H9 (cell line): ENCODE measurements at regions not wholly inside any gene's neighbourhood (a gene's known extent, or its start where the extent isn't known, plus 50 kb on each side); places are given as distances from the start of the nearest gene placed in this dataset.

Source experiments
- DNase-seq: peaks from one replicate; pipeline ENCODE4 v3.0.0-alpha.2; 2017
- H2AFZ ChIP-seq: one replicate; pipeline ENCODE4 v1.6.1; 2013; ENCODE audit warnings: mild to moderate bottlenecking, low read length, control low read depth, moderate library complexity
- H2AK5ac ChIP-seq: 2 replicates; pipeline ENCODE4 v1.6.1; 2013; ENCODE audit warnings: low read length, control low read depth, mixed read lengths; ENCODE audit not compliant: insufficient read length
- H2BK120ac ChIP-seq: one replicate; pipeline ENCODE4 v1.6.1; 2013; ENCODE audit warnings: low read depth, mild to moderate bottlenecking, low read length, control low read depth, inconsistent platforms; ENCODE audit not compliant: poor library complexity, severe bottlenecking
- H2BK12ac ChIP-seq: 2 replicates; pipeline ENCODE4 v1.6.1; 2013; ENCODE audit warnings: low read length, control low read depth, mixed read lengths, low read depth; ENCODE audit not compliant: insufficient read length
- H2BK15ac ChIP-seq: 2 replicates; pipeline ENCODE4 v1.6.1; 2013; ENCODE audit warnings: low read depth, low read length, control low read depth
- H2BK20ac ChIP-seq: one replicate; pipeline ENCODE4 v1.6.1; 2013; ENCODE audit warnings: low read depth, mild to moderate bottlenecking, low read length, control low read depth, inconsistent platforms; ENCODE audit not compliant: poor library complexity, severe bottlenecking
- H2BK5ac ChIP-seq: 2 replicates; pipeline ENCODE4 v1.6.1; 2013; ENCODE audit warnings: low read length, control low read depth, mixed read lengths; ENCODE audit not compliant: insufficient read length
- H3K14ac ChIP-seq: 2 replicates; pipeline ENCODE4 v1.6.1; 2013; ENCODE audit warnings: low read length, control low read depth; ENCODE audit not compliant: insufficient read depth
- H3K18ac ChIP-seq: 2 replicates; pipeline ENCODE4 v1.6.1; 2013; ENCODE audit warnings: low read depth, mild to moderate bottlenecking, mixed read lengths, low read length, control low read depth; ENCODE audit not compliant: insufficient read length
- H3K23ac ChIP-seq: 2 replicates; pipeline ENCODE4 v1.6.1; 2013; ENCODE audit warnings: low read length, control low read depth, mixed read lengths, low read depth; ENCODE audit not compliant: insufficient read length
- H3K23me2 ChIP-seq: 2 replicates; pipeline ENCODE4 v1.6.1; 2013; ENCODE audit warnings: low read depth, mild to moderate bottlenecking, mixed read lengths, low read length, control low read depth; ENCODE audit not compliant: insufficient read length, poor library complexity, severe bottlenecking
- H3K27ac ChIP-seq: 2 replicates; pipeline ENCODE4 v1.5.1; 2013; ENCODE audit warnings: low read length, control low read depth, mixed read lengths, low read depth; ENCODE audit not compliant: insufficient read length
- H3K27me3 ChIP-seq: 2 replicates; pipeline ENCODE4 v1.6.1; 2013; ENCODE audit warnings: low read length, control low read depth, inconsistent platforms; ENCODE audit not compliant: insufficient read depth
- H3K4ac ChIP-seq: 2 replicates; pipeline ENCODE4 v1.6.1; 2013; ENCODE audit warnings: low read depth, mild to moderate bottlenecking, control low read depth, inconsistent platforms, low read length, moderate library complexity
- H3K4me1 ChIP-seq: 2 replicates; pipeline ENCODE4 v1.6.1; 2013; ENCODE audit warnings: low read length, control low read depth, inconsistent platforms; ENCODE audit not compliant: insufficient read depth
- H3K4me2 ChIP-seq: 2 replicates; pipeline ENCODE4 v1.6.1; 2013; ENCODE audit warnings: low read length, control low read depth, mixed read lengths; ENCODE audit not compliant: insufficient read length, insufficient read depth
- H3K56ac ChIP-seq: 2 replicates; pipeline ENCODE4 v1.6.1; 2013; ENCODE audit warnings: low read depth, mild to moderate bottlenecking, mixed read lengths, low read length, control low read depth; ENCODE audit not compliant: insufficient read length
- H3K79me1 ChIP-seq: 2 replicates; pipeline ENCODE4 v1.6.1; 2013; ENCODE audit warnings: low read depth, mild to moderate bottlenecking, moderate library complexity, low read length, control low read depth, inconsistent platforms; ENCODE audit not compliant: insufficient read depth, poor library complexity, severe bottlenecking
- H3K79me2 ChIP-seq: 2 replicates; pipeline ENCODE4 v1.6.1; 2013; ENCODE audit warnings: low read length, control low read depth, inconsistent platforms; ENCODE audit not compliant: insufficient read depth
- H3K9ac ChIP-seq: 2 replicates; pipeline ENCODE4 v1.6.1; 2013; ENCODE audit warnings: low read length, control low read depth, mixed read lengths; ENCODE audit not compliant: insufficient read length; ENCODE audit errors: extremely low read depth
- H3K9me3 ChIP-seq: one replicate; pipeline ENCODE4 v1.6.1; 2013; ENCODE audit warnings: low read depth, low read length, inconsistent platforms; ENCODE audit not compliant: control insufficient read depth
- H3T11ph ChIP-seq: one replicate; pipeline ENCODE4 v1.6.1; 2013; ENCODE audit warnings: mild to moderate bottlenecking, low read length, control low read depth, inconsistent platforms
- H4K20me1 ChIP-seq: one replicate; pipeline ENCODE4 v1.6.1; 2013; ENCODE audit not compliant: control insufficient read depth, insufficient read length, insufficient read depth
- H4K5ac ChIP-seq: 2 replicates; pipeline ENCODE4 v1.6.1; 2013; ENCODE audit warnings: low read depth, mild to moderate bottlenecking, mixed read lengths, low read length, control low read depth; ENCODE audit not compliant: insufficient read length
- H4K8ac ChIP-seq: replicated peaks from 2 replicates; pipeline ENCODE4 v1.6.1; 2013; ENCODE audit warnings: low read length, control low read depth, mixed read lengths, low read depth; ENCODE audit not compliant: insufficient read length
- H4K91ac ChIP-seq: 2 replicates; pipeline ENCODE4 v1.6.1; 2013; ENCODE audit warnings: low read depth, mild to moderate bottlenecking, moderate library complexity, mixed read lengths, low read length, control low read depth; ENCODE audit not compliant: insufficient read length
- H3K27ac Mint-ChIP-seq, 3 experiments: 2 replicates in 2 of 3; 3 replicates in 1 of 3; pipeline ENCODE4 v1.8.0; 2020 to 2021; ENCODE audit warnings: mixed read lengths in 3 of 3, mild to moderate bottlenecking in 1 of 3, moderate library complexity in 1 of 3
- H3K27me3 Mint-ChIP-seq: 2 replicates; pipeline ENCODE4 v1.8.0; 2021; ENCODE audit warnings: low read depth, mild to moderate bottlenecking, moderate library complexity, mixed read lengths
- H3K36me3 Mint-ChIP-seq, 3 experiments: 2 replicates in 2 of 3; 3 replicates in 1 of 3; pipeline ENCODE4 v1.8.0; 2020 to 2021; ENCODE audit warnings: low read depth in 3 of 3, mixed read lengths in 3 of 3; ENCODE audit not compliant: insufficient read depth in 1 of 3
- H3K4me1 Mint-ChIP-seq, 2 experiments: 2 replicates each; pipeline ENCODE4 v1.8.0; 2020; ENCODE audit warnings: mixed read lengths in 2 of 2
- H3K4me3 Mint-ChIP-seq, 2 experiments: 2 replicates in 1 of 2; 3 replicates in 1 of 2; pipeline ENCODE4 v1.8.0; 2020 to 2021; ENCODE audit warnings: mild to moderate bottlenecking in 2 of 2, mixed read lengths in 2 of 2, moderate library complexity in 1 of 2
- H3K9me3 Mint-ChIP-seq, 2 experiments: 2 replicates in 1 of 2; 3 replicates in 1 of 2; pipeline ENCODE4 v1.8.0; 2020; ENCODE audit warnings: mild to moderate bottlenecking in 2 of 2, mixed read lengths in 2 of 2, moderate library complexity in 1 of 2
- CTCF ChIP-seq: fragments of 200-600 bp; sonication (generic); conservative IDR thresholded peaks from 3 replicates; pipeline ENCODE4 v1.8.0; 2021; ENCODE audit warnings: antibody characterized with exemption, mild to moderate bottlenecking
- WGBS: extraction: QIAGEN DNeasy Blood & Tissue Kit; methylation state at CpG from one replicate; pipeline ENCODE4 v1.1.7; 2013; ENCODE audit warnings: missing lambda C conversion rate, low lambda C conversion rate, mixed read lengths; ENCODE audit not compliant: insufficient read length; ENCODE audit errors: extremely low coverage; 5-methylcytosine and 5-hydroxymethylcytosine counted together

GRCh38 chr9:19941874-19942273, 153.0 kb upstream of the SLC24A2 start:
- H3K27me3 ChIP-seq: no peaks in the 10 kb centered on the region
- DNase-seq: no peak
- H3K27me3 Mint-ChIP-seq: no peaks in the 10 kb centered on the region
- H3K4me2 ChIP-seq: no peak overlapping the region
- H3K4ac ChIP-seq: no peak overlapping the region
- H4K5ac ChIP-seq: no peak overlapping the region
- no peak overlapping the region for H3K56ac ChIP-seq
- H3K23me2 ChIP-seq: no peaks in the 10 kb centered on the region
- H3K4me1 ChIP-seq: no peaks in the 10 kb centered on the region
- H2BK120ac ChIP-seq: no peak overlapping the region
- no peak overlapping the region for H3K23ac ChIP-seq
- no peak overlapping the region for H3K4me3 Mint-ChIP-seq
- no CpG with 5 or more reads among the region's 2 CpGs for WGBS
- H4K91ac ChIP-seq: no peak overlapping the region
- H2AFZ ChIP-seq: no peak overlapping the region
- H3K27ac Mint-ChIP-seq: no peak overlapping the region
- H3K36me3 Mint-ChIP-seq: no peaks in the 10 kb centered on the region
- no peak overlapping the region for H2BK12ac ChIP-seq
- no peak overlapping the region for H3K9ac ChIP-seq
- TF ChIP-seq CTCF: no peak
- H3K9me3 ChIP-seq: no peaks in the 10 kb centered on the region
- no peak overlapping the region for H2AK5ac ChIP-seq
- H3T11ph ChIP-seq: no peak overlapping the region
- no peaks in the 10 kb centered on the region for H4K20me1 ChIP-seq
- no peak overlapping the region for H4K8ac ChIP-seq
- no peak overlapping the region for H3K27ac ChIP-seq
- no peak overlapping the region for H3K18ac ChIP-seq
- H3K9me3 Mint-ChIP-seq: no peaks in the 10 kb centered on the region
- no peak overlapping the region for H2BK15ac ChIP-seq
- no peak overlapping the region for H2BK5ac ChIP-seq
- H3K14ac ChIP-seq: no peak overlapping the region
- no peaks in the 10 kb centered on the region for H3K79me1 ChIP-seq
- H3K4me1 Mint-ChIP-seq: peaks cover 15 to 20% of the 10 kb centered on the region in 2 experiments
- H2BK20ac ChIP-seq: no peak overlapping the region
- H3K79me2 ChIP-seq: no peaks in the 10 kb centered on the region
